Stimulated activated CD8-positive, alpha-beta memory T cell treated with anti-CD3 and anti-CD28 coated beads, Interleukin-15, amount 100 ng/mL, for 4 hours (primary cell): ENCODE measurements at regions not wholly inside any gene's neighbourhood (a gene's known extent, or its start where the extent isn't known, plus 50 kb on each side); places are given as distances from the start of the nearest gene placed in this dataset.
"Not testable (repeated sequence)": the region's sequence is repeated elsewhere in the genome, so short reads cannot be mapped to it uniquely, and the experiment has no call there.

ENCODE experiments used
- DNase-seq, 2 donors: peaks; one replicate each; pipeline ENCODE4 v3.0.0-alpha.2; 2020; ENCODE audit warnings: low read depth in 2 of 2

DNA sequence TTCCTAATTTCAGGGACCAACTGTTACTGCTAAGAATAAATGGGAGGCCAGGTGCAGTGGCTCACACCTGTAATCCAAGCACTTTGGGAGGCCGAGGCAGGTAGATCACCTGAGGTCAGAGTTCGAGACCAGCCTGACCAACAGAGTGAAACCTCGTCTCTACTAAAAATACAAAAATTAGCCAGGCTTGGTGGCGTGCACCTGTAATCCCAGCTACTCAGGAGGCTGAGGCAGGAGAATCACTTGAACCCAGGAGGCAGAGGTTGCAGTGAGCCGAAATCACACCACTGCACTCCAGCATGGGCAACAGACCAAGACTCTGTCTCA is 95.6 kb upstream of the CHD2 start:
- DNase-seq, result not testable (repeated sequence)

DNA sequence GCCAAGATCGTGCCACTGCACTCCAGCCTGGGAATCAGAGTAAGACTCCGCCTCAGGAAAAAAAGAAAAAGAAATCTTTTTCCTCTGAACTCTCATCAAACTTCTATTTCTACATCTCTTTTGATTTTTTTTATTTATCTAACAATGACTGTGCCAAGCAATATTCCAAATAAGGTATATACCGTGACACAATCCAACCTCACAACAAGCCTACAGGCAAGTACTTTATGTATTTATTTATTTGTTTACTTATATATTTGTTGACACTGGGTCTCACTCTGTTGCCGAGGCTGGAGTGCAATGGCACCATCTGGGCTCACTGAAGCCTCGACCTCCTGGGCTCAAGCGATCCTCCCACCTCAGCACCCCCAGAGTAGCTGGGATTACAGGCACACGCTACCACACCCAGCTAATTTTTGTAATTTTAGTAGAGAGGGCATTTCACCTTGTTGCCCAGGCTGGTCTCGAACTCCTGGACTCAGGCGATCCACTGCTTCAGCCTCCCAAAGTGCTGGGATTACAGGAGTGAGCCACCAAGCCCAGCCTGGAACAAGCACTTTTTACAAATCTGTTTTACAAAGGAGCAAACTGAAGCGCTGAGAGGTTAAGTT is 94.9 kb upstream of the CHD2 start:
- DNase-seq, result no peak

DNA sequence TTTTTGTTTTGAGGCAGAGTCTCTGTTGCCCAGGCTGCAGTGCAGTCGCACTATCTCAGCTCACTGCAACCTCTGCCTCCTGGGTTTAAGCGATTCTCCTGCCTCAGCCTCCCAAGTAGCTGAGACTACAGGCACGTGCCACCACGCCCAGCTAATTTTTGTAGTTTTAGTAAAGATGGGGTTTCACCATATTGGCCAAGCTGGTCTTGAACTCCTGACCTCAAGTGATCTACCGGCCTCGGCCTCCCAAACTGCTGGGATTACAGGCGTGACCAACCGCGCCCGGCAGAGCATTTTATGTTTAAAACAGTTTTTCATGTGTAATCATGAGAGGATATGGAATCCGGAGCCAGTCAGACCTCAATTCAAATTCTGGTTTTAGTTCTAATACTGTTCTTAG is 94.0 kb upstream of the CHD2 start:
- not testable (repeated sequence) for DNase-seq

DNA sequence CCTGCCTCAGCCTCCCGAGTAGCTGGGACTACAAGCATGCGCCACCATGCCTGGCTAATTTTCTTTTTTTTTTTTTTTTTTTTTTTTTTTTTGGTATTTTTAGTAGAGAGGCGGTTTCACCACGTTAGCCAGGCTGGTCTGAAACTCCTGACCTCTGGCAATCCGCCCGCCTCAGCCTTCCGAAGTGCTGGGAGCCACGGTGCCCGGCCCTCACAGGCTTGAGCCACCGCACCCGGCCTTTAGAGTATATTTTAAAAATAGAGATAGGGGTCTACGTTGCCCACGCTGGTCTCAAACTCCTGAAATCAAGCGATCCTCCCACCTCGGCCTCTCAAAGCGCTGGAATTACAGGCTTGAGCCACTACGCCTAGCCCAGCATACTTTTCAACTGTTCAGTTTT is 93.4 kb upstream of the CHD2 start:
- DNase-seq, result no peak

DNA sequence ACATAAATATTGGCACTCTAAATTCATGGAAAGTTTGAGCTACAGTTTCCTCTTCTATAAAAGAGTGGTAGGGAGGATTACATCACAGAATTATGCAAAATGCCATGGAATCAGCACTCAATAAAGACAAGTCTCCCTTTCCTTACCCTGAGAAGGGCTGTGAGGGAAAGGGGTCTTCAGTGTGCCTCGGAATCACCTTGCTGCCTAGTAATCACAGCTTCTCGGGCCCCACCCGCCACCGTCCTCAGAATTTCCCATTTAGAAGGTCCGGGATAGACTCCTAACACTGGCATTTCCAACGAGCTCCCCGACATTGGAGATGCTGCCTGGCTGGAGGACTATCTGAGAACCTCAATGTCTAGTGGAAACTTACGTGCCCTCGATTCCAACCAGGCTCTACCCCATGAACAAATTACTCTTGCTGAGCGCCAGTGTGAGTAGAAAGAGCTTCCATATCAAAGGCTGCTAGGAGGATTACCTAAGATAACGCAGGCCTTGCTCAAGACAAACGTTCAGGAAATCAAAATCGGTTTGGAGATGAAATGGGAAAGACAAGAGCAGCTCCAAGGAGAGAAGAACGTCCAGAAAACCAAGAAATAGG is 92.1 kb upstream of the CHD2 start:
- DNase-seq, result no peak

DNA sequence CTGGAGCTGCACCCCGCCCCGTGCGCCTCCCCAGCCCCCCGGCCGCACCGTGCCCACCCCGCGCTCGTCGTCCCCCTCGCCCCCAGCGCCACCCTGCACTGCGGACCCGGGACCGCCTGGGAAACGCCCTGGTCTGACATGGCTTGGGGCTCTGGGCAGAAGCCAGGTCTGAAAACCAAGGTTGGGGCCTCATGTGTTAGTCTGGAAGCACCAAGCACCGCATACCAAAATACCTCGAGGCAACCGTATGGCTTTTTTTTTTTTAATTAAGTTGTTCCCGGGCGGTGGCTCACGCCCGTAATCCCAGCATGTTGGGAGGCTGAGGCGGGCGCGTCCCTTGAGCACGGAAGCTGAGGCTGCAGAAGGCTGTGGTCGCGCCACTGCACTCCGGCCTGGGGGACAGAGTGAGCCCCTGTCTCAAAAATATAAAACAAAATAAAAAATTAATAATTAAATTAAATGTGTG is 91.5 kb upstream of the CHD2 start:
- no peak for DNase-seq

DNA sequence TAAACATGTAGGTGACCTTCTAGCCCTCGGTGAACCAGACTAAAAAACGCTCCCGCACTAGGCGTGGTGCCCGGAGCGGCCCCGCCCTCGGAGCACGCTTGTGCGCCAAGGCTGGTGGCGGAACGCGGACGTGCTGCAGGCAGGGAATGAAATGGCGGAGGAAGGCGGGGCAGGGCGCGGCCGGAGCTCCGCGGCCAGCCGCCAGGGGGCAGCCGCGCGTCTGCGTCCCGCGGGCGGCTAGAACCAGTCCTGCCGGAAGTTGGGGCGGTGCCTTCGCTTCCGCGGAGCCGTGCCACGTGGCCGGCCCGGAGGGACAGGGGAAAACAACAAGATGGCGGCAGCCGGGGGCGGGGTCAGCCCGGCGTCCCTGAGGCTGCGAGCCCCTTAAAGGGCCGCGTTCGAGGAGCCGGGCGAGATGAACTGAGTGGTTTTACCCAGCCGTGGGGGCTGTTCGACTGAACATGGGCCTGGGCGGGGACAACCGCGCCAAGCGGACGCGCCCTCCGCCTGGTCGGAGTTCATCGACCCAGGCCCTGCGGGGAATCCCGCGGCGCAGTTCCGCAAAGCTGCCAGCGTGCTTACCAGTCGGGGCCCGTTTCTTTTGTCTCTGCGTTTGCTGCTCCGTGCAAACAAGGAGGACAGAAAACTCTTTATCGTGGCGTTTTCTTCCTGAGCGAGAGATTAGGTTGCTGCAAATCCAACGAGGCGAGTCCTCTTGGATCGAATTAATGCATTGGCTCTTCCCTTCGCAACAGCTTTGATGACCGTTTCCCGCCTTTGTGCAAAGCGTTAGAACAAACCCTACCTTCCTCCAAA is 90.9 kb upstream of the CHD2 start:
- DNase-seq, result peak; percentile 96 to 99

DNA sequence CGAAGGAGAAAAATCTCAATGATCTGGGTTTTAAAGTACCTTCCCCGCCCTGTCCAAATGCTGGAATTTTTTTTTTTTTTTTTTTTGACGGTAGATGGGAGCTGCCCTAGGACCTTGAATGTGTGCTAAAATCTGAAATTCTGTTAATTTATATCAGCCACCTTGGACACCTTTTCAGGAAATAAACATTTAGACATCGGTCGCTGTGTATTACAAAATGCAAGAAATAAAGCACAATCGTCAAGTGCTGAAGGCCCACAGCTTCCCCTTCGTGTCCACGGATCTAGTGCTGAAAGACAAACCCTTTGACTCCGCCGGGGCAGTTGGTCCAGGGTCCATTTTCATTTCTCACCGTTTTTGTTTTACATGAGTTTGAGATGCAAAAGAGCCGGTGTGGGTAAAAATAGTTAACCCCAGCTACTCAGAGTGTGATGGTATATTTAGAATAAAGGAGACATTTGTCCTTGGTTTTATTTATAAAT is 90.2 kb upstream of the CHD2 start:
- DNase-seq, result no peak

DNA sequence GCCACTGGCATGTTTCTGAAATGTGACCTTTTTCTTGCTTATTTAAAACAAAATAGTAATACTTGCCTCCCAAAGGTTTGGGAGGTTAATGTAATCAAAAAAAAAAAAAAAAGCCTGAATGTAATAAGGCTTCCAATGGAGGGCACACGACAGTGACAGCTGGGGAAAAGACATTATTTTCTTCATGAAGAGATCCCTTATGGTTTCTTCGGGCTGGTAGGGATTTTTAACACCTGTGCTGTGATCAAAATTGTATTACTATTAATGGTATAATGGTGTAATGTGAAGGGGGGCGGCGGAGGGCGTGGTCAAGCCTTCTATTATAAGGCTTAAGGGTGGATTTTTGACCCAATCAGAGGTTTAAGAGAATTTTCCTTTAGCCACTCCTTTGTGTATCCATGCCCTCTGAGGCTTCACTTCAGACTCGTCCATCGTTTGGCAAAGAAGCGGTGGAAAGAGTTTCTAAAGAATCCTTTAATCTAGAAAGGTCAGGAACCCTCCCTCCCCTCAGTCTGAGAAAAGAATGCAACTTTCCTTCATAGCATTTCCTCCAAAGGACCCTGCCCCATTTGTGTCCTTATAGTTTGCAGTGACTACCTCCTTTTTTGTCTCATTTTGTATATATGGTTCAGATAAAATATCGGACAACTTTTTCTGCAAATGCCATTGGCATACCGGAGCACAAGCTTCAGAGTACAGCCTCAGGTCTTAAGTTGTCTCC is 89.5 kb upstream of the CHD2 start:
- DNase-seq, result no peak

DNA sequence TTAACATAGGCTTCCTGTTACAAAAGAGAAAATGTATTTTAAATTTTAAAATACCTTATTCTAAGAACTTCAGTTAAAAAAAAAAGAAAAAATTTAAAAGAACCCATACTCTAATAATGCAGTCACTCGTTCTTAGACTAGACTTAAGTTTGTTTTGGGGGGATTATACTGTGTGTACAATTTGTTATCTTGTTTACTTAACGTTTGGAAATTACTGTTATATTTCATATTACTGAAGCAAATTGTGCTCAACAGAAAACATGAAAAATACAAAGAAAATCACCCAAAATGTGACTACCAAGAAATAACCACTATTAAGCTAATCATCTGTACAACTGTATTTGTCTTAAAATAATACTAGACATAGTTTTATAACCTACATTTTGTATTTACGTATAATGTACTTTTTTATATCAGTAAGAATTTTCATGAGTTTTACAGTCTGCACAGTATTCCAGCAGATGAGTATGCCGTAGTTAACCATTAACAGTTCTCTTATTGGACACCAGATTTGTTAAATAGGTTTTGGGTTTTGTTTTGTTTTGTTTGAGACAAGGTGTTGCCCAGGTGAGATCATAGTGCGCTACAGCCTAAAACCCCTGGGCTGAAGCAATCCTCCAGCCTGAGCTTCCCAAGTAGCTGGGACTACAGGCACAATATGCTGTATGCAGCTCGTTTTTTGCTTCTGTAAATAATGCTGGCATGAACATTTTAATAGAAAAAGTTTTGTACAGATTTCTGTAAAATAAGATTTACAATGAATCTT is 88.8 kb upstream of the CHD2 start:
- no peak for DNase-seq

DNA sequence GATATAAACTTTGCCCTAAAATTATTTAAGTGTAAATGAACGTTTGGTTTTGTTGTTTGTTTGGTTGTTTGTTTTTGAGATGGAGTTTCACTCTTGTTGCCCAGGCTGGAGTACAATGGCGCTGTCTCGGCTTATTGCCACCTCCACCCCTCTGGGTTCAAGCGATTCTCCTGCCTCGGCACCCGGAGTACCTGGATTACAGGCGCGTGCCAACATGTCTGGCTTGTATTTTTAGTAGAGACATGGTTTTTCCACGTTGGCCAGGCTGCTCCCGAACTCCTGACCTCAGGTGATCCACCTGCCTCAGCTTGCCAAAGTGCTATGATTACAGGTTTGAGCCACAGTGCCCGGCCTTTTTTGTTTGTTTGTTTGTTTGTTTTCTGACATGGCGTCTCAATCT is 87.9 kb upstream of the CHD2 start:
- no peak for DNase-seq

DNA sequence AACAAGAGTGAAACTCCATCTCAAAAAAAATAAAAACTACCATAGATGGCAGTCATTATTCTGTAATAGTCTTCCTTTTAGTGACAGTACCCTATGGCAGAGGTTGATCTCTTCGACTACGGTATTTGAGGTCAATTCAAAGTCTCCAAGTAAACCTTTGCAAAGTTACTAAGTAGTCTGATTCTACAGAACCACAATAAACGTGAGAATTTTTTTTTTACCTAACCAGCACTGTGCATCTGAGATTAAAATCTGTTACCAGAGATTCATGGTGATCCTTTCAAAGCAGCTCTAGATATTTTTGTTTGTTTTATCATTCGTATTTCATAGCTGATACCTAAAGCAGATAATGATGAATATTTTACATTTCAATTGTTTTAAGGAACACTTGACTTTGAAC is 86.6 kb upstream of the CHD2 start:
- no peak for DNase-seq

DNA sequence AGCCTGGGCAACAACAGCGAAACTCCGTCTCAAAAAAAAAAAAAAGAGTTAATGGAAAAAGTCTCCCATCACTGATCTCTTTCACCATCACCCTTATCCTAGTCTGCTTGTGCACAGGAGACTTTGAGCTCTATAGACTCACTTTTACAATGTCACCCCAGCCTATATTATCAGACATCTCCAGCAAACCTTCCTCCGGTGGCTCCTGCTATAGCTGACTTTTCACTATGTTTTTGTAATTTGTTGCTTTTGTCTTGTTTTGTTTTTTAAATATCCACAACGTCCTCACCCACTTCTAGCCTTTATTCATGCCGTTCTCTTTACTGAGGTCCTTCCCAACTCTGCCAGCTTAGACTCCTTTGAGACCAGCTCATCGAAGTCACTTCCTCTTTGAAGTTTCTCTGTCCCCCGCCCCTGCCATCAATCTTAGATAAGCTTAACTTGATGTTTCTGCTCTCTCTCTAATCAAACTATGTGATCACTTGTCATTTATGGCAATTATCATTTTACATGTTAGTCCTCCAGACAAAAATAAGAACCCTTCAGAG is 82.7 kb upstream of the CHD2 start:
- no peak for DNase-seq

DNA sequence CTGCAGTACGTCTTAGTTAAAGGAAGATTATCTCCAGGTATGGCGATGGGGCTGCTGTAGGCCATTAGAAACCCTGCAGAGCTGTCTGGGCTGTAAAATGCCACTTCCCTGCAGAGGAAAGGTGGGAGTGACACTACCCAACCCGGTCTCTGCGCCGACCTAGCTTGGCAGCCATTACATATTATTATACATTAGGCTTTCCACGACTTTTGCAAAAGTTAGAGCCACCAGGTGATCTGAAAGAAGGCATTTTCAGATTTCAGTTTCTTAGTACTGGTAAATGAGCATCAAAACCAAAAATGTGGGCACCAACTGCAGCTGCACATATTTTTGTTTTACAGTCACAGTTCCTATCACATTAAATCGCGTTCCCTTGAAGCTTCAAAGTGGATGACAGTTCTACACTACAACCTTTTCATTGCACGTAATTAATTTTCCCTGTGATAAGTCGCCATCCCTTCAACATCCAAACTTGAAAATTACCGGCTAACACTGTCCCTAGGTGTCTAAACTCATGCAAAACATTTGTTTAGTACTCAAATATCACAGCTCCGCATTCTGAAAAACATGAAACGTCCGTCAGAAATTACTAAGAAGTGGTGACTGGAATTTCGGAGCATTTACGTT is 81.4 kb upstream of the CHD2 start:
- no peak for DNase-seq

DNA sequence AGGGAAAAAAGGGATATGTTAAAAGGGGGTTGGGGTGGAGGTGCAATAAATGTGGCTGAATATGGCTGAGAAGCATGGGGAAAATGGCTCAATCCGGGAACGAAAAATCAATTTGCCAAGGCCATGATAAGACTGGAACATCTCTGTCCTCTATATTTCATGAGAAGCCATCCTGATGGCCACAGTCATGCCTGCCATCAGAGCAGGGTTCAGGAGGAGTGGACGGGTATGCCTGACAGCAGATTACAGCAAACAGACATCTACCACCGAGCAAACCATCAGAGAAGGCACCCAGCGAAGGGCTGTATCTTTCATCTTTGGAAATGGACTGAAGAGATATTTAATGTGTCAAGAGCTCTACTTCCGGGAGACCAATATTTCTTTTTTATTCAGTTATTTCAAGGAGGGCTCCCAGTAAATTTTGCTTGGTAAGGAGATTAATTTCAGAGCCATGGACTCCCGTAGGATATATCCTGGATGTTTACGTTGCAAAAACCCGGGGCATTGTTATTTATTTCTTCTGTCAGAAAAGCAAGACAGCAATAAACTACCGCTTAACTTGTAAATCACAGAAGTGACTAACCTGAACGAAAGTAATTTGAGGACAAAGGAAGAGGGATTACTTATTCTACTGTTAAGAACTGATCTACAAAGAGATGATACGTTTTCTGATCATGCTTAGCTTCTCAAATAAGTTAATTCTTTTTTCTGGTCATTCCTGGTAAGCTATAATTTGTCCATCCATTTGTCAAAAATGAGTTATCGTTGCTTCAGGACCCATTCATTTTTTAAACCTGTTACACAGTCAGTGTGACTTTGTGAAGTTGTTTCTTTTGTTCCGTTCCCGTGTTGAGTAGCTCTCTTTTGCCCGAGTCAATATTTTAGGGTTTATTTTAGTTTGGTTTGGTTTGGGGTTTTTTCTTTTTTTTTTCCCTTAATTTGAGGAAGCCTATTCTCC is 80.6 kb upstream of the CHD2 start:
- DNase-seq, result no peak

DNA sequence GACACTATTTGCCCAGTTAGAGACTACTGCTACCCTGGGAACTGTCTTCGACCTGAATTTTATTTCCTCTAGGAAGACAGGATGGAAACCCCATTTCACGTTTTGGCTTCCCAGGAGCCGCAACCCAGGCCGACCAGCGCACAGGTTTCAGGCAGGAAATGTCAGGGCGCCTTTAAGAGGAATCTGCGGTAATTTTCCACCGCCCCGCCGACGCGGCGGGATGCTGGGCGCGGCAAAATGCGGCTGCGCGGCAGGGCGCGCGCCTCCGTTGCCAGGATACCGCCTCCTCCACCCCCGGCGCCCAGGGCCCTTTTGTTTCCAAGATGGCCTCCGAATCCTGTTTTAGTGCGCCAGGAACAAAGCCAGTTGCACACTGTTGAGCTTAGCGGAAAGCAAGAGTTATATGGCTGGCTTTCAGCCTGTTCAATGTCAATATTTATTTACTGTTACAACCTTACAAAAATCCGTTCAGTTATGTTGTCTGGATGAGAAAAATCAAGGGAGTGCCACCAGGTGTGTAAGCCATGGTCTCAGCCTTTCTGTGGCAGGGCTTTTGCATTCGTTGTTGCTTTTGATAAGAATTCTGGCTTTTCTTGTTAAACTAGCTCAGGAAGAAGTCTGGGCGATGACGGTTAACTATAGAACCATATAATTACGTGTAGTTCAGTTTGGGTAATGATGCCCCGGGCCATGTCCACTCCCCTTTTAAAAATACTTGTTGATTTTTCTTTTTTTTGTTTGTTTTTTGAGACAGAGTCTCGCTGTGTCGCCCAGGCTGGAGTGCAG is 79.7 kb upstream of the CHD2 start:
- peak; percentile 61 to 74 for DNase-seq

DNA sequence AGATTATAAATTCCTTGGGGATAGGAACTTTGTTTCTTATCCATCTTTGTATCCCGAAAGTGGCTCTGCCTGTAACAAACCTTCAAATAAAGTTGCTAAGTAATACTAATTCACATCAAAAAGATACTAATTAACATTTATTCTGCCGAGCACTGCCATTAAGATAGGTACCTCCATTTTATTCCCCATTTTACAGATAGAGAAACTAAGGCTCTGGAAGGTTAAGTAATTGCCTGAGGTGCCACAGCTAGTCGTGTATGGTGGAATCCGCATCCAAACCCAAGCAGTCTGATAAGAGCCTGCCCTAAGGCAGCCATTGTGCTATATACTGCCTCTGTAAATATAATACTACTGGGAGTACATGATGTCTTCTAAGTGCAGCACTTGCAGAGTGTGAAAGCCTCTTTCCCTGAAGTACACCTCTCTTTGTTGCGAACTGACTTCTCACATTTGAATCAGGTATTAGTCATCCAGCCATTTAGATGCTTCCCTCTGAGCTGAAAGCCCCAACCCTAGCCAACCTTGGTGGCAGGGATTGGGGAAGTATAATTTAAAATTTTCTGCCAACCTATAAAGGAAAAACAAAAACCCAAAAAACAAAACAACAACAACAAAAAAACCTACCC is 78.5 kb upstream of the CHD2 start:
- no peak for DNase-seq
